GDM1 (cell line): ENCODE measurements at regions not wholly inside any gene's neighbourhood (a gene's known extent, or its start where the extent isn't known, plus 50 kb on each side); places are given as distances from the start of the nearest gene placed in this dataset.

ENCODE experiments used
- DNase-seq: peaks from one replicate; lab custom pipeline; 2025; lab: John Stamatoyannopoulos, UW

- no peak for DNase-seq
These were observed 116.0 kb upstream of the SLC28A3 start for GRCh38 chr9:84456527-84456926.

DNA sequence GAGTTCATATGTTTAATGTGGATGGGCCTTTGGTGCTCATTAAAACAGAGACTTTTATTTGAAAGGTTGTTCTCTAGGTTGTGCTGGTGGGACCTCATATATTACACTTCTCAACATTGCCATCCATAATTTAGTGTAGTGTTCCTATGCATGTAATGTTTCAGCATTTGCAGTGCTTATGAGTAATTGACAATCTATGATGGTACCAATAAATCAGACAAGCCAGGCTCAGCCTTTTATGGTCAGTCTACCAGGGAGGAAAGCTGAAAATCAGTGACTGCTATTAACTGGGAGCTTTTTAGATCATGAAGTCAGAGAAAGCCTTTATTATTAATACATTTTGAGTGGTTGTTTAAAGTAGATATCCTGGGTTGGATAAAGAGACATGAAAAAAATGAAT is 120.1 kb upstream of the SLC28A3 start:
- DNase-seq, result no peak

GRCh38 chr9:84463272-84463671 is 122.7 kb upstream of the SLC28A3 start:
- DNase-seq, result no peak

GRCh38 chr9:84466580-84467285 is 126.2 kb upstream of the SLC28A3 start:
- no peak for DNase-seq

DNA sequence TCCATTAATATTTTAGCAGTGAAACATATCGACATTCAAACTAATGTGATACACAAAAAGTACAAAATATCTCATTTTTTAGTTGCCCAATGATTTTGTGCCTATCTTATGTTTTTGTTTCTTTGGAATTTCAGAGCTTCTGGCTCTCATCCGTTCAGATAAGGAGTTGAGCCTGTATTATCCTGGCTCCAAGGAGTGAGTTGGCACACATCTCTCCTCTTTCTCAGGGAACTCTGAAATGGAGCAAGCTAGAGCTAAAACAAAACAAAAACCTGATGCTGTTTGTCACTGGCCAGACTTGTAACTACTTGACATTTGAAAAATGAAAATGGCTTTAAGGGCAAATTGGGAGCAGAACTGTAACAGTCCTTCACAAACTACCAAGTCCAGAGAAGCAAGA is 131.3 kb upstream of the SLC28A3 start:
- DNase-seq, result no peak

DNA sequence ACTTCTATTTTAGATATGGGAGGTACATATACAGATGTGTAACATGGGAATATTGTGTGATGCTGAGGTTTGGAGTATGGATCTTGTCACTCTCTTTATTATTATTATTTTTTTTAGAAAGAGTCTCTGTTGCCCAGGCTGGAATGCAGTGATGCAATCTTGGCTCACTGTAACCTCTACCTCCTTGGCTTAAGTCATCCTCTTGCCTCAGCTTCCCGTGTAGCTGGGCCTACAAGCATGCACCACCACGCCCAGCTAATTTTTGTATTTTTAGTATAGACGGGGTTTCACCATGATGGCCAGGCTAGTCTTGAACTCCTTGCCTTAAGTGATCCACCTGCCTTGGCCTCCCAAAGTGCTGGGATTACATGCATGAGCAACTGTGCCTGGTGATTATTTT is 138.4 kb upstream of the SLC28A3 start:
- no peak for DNase-seq

GRCh38 chr9:84480071-84480470 is 139.5 kb upstream of the SLC28A3 start:
- DNase-seq, result no peak

DNA sequence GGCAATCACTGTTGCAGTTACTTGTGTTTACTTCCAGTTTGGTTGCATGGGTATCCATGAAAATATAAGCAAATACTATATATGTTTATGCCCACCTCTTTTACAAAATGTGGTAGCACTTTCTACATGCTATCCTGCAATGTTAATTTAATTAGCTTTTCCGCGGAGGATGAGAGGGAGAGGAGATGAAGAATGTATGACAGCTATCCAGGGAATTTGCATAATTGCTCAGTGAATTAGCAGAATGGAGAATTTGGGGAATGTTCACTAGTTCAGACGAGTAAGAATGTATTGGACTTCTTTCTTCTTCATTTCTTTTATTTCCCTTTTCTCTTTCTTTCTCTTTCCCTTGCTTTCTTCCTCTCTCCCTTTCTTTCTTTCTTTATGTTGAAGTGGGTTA is 140.7 kb upstream of the SLC28A3 start:
- DNase-seq, result no peak

DNA sequence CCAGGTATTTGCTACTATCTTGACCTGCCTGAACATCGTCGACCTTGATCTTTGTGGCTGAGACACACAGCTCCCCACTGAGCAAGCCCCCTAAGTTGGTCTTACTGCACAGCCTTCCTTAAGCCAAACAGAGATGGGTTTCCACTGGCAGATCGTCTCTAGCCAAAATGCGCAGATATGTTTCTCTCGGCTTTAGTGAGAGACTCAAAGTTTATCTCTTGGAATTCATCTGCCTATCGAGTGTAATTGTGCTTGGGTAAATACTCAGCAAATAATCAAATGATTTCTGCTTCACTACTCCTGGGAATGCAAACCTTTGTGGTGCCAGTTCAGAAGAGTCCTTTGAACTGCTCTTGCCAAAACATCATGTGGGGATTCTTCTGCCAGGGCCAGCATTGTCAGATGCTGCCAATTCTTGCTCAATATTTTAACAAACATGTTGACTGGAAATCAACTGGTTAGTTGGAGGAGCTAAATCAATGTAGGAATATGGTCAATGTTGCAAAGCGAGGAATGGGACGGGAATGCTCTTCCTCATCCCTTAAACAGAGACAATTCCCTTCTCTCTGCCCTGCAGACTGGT is 141.2 kb upstream of the SLC28A3 start:
- DNase-seq, result no peak

DNA sequence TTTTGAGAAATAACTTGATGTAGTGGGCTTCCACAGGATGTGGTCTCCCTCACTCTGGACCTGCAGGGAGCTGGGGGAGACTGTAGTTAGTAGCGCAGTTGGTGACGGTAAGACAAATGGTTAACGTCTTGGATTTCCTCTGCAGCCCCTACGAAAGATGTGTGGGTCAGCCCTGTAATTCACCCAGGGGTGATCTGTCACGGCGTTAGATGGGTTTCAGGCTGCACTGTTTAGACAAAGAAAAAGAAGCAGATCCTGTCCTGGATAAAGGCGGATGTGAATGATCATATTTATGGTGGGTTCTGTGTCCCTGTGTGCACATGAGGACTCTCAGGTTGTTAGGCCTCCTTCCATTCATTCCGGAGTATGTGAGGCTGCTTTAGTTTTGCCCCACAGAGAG is 142.0 kb upstream of the SLC28A3 start:
- DNase-seq, result no peak

DNA sequence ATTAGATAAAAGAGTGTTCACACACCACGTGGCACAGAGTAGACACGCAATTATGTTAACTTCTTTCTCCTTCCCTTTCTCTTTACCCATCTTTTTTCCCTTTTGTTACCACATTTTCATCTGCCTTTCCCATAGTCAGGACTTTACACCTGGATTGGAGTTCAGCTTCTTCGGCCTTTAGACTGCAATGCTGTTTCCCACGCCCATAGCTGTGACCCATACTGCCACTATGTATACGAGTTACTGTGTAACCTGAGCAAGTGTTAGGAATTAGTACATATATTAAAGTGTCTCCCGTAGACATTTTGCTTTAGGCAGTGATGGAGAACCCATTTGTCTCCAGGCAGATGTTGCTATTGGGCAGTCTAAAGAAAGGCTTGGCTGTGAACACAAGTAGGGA is 143.6 kb upstream of the SLC28A3 start:
- DNase-seq, result no peak

- DNase-seq, result no peak
These were observed 145.0 kb upstream of the SLC28A3 start for GRCh38 chr9:84485539-84485938.

GRCh38 chr9:84486663-84487062 is 146.1 kb upstream of the SLC28A3 start:
- DNase-seq, result no peak

DNA sequence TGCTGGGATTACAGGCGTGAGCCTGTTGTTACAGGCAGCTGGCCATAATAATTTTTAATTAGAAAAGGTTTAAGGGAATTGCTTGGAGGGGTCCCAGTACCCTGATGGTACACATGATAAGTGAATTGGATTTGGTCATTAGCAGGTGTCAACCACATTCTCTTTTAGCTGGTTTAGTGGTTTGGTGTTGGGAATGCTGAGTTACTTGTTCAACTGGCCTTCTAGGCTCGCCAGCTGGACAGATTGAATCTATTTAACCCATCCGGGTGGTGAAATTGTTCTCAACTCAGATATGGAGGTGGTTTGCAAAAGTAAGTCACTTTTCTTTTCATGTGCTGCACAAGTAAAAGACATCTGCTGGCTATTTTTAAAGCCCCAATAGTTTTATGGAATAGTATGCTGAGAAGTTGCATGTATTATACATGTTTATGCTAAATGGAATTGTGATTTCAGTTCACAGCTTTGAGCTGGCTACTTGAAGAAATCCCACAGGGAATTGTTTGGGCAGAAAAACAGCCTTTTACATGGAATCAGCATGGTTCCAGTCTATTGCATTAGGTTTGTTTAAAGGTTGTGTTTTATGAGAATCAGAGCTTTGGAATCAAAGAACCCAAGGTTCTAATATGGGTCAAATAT is 149.8 kb upstream of the SLC28A3 start:
- no peak for DNase-seq

GRCh38 chr9:84490842-84491325 is 150.3 kb upstream of the SLC28A3 start:
- no peak for DNase-seq

GRCh38 chr9:84492366-84493159 is 152.0 kb upstream of the SLC28A3 start:
- DNase-seq, result no peak

DNA sequence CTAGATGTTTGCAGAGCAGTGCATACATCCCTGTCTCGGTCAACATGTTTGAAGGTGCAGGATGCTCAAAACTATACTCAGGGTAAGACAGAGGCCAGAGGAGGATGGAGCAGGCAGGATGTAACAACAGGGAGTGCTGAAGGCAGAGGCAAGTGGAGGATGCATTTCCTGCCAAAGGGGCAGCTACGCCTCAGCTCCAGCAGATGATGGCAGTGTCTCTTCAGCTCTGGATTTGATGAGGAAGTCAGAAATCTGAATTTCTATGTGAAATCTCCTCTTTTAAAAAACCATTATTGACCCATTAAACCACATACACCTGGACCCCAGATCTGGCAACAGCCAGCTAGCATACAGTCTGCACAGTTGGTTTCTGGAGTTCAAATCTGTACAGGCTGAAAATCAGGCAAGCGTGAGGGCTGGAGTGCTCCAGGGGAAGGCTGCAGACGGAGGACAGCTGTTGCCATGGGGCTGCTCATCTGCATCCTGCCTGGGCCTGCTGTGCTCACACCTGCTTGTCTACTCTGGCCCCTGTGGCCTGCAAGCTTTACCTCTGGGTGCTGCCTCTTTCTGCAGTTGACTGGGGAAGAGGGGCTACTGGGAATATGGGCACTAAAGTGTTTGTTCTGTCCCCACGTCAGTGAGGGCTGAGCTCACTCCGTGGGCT is 152.9 kb upstream of the SLC28A3 start:
- no peak for DNase-seq

DNA sequence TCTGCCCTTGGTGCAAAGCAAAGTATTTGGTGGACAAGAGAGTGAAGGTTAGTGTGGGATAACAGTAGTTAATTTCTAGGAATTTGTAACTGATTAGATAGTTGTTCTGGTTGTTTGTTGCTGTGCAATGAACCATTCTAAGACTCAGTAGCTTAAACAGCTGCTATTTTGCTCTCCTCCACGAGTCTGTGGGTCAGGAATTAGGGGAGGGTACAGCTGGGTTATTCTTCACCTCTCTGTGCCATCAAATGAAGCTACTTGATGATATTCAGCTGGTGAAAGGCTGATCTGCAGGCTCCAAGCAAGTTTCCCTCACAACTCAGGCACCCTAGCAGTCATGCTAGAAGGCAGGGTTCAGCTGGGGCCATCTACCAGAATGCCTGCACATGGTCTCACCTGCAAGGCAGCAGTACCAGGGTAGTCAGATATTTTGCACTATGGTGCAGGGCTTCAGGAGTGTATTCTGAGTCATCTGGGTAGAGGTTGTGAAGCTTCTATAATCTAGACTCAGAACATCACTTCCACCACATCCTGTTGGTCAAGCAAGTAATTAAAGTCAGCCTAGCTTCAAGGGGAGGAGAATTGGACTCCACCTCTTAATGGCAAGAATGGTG is 159.5 kb upstream of the SLC28A3 start:
- DNase-seq, result no peak

GRCh38 chr9:84500826-84501225 is 160.3 kb upstream of the SLC28A3 start:
- no peak for DNase-seq

DNA sequence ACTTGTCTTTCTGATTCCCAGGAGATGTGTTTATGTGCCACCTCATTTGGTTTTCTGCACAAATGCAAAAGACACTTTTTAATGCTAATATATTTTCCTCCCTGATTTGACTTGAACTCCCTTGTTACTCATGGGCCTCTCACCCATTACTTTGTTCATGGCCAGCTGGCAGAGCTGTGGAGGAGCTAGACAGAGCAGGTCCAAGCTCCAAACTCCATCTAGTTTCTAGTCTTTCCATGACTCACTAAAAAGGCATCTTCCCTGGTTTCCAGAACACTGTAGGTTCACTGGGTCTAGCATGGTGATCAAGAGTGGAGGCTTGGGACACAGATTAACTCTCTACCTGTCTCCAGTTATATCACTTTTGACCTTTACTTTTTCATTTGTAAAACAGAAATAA is 161.0 kb upstream of the SLC28A3 start:
- DNase-seq, result no peak

- no peak for DNase-seq
These were observed 161.5 kb upstream of the SLC28A3 start for GRCh38 chr9:84502066-84502465.

GRCh38 chr9:84504360-84504759 is 163.8 kb upstream of the SLC28A3 start:
- no peak for DNase-seq
